H1 (cell line): ENCODE measurements at regions not wholly inside any gene's neighbourhood (a gene's known extent, or its start where the extent isn't known, plus 50 kb on each side); places are given as distances from the start of the nearest gene placed in this dataset.

Experiments
- CTCF ChIA-PET: fragments of 300-600 bp; sonication (Branson Sonifier 250); formaldehyde crosslinking; loops from one replicate; lab custom pipeline; 2021; ENCODE audit not compliant: partially characterized antibody; lab: Charles Lee
- POLR2A ChIA-PET: fragments of 300-600 bp; sonication (Branson Sonifier 250); formaldehyde crosslinking; loops from one replicate; lab custom pipeline; 2021; ENCODE audit warnings: inconsistent platforms; ENCODE audit not compliant: partially characterized antibody; lab: Charles Lee
- DNase-seq, 2 experiments: peaks; one replicate each; pipeline versions ENCODE4 v3.0.0 to v3.0.0-alpha.2; 2010 to 2022; ENCODE audit warnings: low spot score in 2 of 2, low read depth in 1 of 2, mixed read lengths in 1 of 2
- FAIRE-seq: peaks from 2 replicates; lab custom pipeline; 2011; peaks lifted over from hg19 to GRCh38; lab: Jason Lieb, UNC
- H2AFZ ChIP-seq: 2 replicates; pipeline ENCODE4 v1.8.1; 2012; ENCODE audit warnings: low read length, inconsistent platforms
- H2AK5ac ChIP-seq: 2 replicates; pipeline ENCODE4 v1.6.1; 2013; ENCODE audit warnings: low read depth, low read length
- H2BK120ac ChIP-seq: replicated peaks from 2 replicates; pipeline ENCODE3; 2013; ENCODE audit warnings: low read depth, low read length, inconsistent platforms
- H2BK12ac ChIP-seq: 2 replicates; pipeline ENCODE4 v1.6.1; 2013; ENCODE audit warnings: low read depth, low read length
- H2BK15ac ChIP-seq: 2 replicates; pipeline ENCODE4 v1.6.1; 2013; ENCODE audit warnings: low read length
- H2BK20ac ChIP-seq: 2 replicates; pipeline ENCODE4 v1.6.1; 2013; ENCODE audit warnings: low read length
- H2BK5ac ChIP-seq: 2 replicates; pipeline ENCODE4 v1.6.1; 2013; ENCODE audit warnings: low read depth, low read length
- H3K14ac ChIP-seq: 2 replicates; pipeline ENCODE4 v1.6.1; 2013; ENCODE audit warnings: inconsistent platforms; ENCODE audit not compliant: insufficient read length
- H3K18ac ChIP-seq: 2 replicates; pipeline ENCODE4 v1.6.1; 2013; ENCODE audit warnings: low read length; ENCODE audit errors: extremely low read depth
- H3K23ac ChIP-seq: 2 replicates; pipeline ENCODE4 v1.6.1; 2013; ENCODE audit warnings: inconsistent platforms; ENCODE audit not compliant: insufficient read length
- H3K23me2 ChIP-seq: 2 replicates; pipeline ENCODE4 v1.6.1; 2013; ENCODE audit warnings: low read depth, low read length
- H3K27ac ChIP-seq: 2 replicates; pipeline ENCODE4 v1.6.1; 2011; ENCODE audit warnings: low read depth, low read length, inconsistent platforms
- H3K27me3 ChIP-seq, 4 experiments: replicated peaks in 1 of 4; 1 replicate in 1 of 4; 2 replicates in 3 of 4; pipeline versions ENCODE4 v1.6.1 to v1.8.1; 2011 to 2013; ENCODE audit warnings: low read length in 3 of 4, mild to moderate bottlenecking in 3 of 4, inconsistent platforms in 2 of 4, mixed read lengths in 2 of 4, moderate library complexity in 1 of 4; ENCODE audit not compliant: control insufficient read depth in 3 of 4, insufficient read depth in 3 of 4; ENCODE audit errors: extremely low read depth in 1 of 4
- H3K36me3 ChIP-seq, 4 experiments: 2 replicates each; pipeline versions ENCODE4 v1.6.1 to v1.8.1; 2011 to 2013; ENCODE audit warnings: mild to moderate bottlenecking in 4 of 4, low read length in 3 of 4, moderate library complexity in 2 of 4, control low read depth in 1 of 4, inconsistent platforms in 1 of 4; ENCODE audit not compliant: insufficient read depth in 4 of 4, control insufficient read depth in 2 of 4
- H3K4ac ChIP-seq: replicated peaks from 2 replicates; pipeline ENCODE3; 2013; ENCODE audit warnings: low read length, low read depth, mixed read lengths, inconsistent platforms; ENCODE audit not compliant: insufficient read length
- H3K4me1 ChIP-seq, 4 experiments: replicated peaks in 1 of 4; 1 replicate in 1 of 4; 2 replicates in 3 of 4; pipeline versions ENCODE4 v1.6.1 to v1.8.1; 2011 to 2013; ENCODE audit warnings: low read length in 3 of 4, inconsistent platforms in 2 of 4, mixed read lengths in 1 of 4; ENCODE audit not compliant: insufficient read depth in 4 of 4, control insufficient read depth in 3 of 4
- H3K4me2 ChIP-seq, 2 experiments: 2 replicates each; pipeline versions ENCODE4 v1.6.1 to v1.8.1; 2011 to 2013; ENCODE audit warnings: low read depth in 2 of 2, low read length in 2 of 2, control low read depth in 1 of 2, inconsistent platforms in 1 of 2, mild to moderate bottlenecking in 1 of 2; ENCODE audit not compliant: insufficient read depth in 1 of 2
- H3K4me3 ChIP-seq, 4 experiments: fragments of 200-600, 300-600 bp in 1 of 4; sonication (generic), shearing (Covaris generic), sonication (Bioruptor Twin) in 1 of 4; 2 replicates each; pipeline versions ENCODE4 v1.5.1 to v1.8.1; 2011 to 2016; ENCODE audit warnings: low read length in 4 of 4, low read depth in 3 of 4, control low read depth in 2 of 4, inconsistent platforms in 2 of 4, mild to moderate bottlenecking in 2 of 4, mixed read lengths in 1 of 4, moderate library complexity in 1 of 4; ENCODE audit not compliant: insufficient read depth in 2 of 4; ENCODE audit errors: extremely low read depth in 1 of 4
- H3K56ac ChIP-seq: replicated peaks from 2 replicates; pipeline ENCODE3; 2013; ENCODE audit warnings: low read depth, mild to moderate bottlenecking, mixed read lengths, low read length, inconsistent platforms; ENCODE audit not compliant: insufficient read length
- H3K79me1 ChIP-seq: 2 replicates; pipeline ENCODE4 v1.6.1; 2013; ENCODE audit warnings: low read depth, low read length, control low read depth
- H3K79me2 ChIP-seq, 2 experiments: 2 replicates each; pipeline versions ENCODE4 v1.6.1 to v1.8.1; 2012 to 2013; ENCODE audit warnings: low read length in 2 of 2, mild to moderate bottlenecking in 2 of 2, inconsistent platforms in 1 of 2; ENCODE audit not compliant: insufficient read depth in 2 of 2, control insufficient read depth in 1 of 2
- H3K9ac ChIP-seq, 4 experiments: replicated peaks in 1 of 4; 1 replicate in 1 of 4; 2 replicates in 3 of 4; pipeline versions ENCODE4 v1.6.1 to v1.8.1; 2011 to 2013; ENCODE audit warnings: low read depth in 3 of 4, low read length in 3 of 4, control low read depth in 2 of 4, mild to moderate bottlenecking in 2 of 4, moderate library complexity in 2 of 4, inconsistent platforms in 1 of 4; ENCODE audit errors: extremely low read depth in 1 of 4
- H3K9me3 ChIP-seq, 2 experiments: 2 replicates each; pipeline versions ENCODE4 v1.6.1 to v1.8.1; 2012 to 2013; ENCODE audit warnings: mild to moderate bottlenecking in 2 of 2, moderate library complexity in 2 of 2, control low read depth in 1 of 2, inconsistent platforms in 1 of 2, low read depth in 1 of 2, low read length in 1 of 2, mixed read lengths in 1 of 2; ENCODE audit not compliant: insufficient read depth in 2 of 2
- H4K20me1 ChIP-seq, 2 experiments: replicated peaks in 1 of 2; 2 replicates each; pipeline versions ENCODE3 to v1.8.1; 2011 to 2013; ENCODE audit warnings: inconsistent platforms in 2 of 2, low read length in 2 of 2, mild to moderate bottlenecking in 1 of 2; ENCODE audit not compliant: insufficient read depth in 2 of 2, control insufficient read depth in 1 of 2
- H4K5ac ChIP-seq: 2 replicates; pipeline ENCODE4 v1.6.1; 2013; ENCODE audit warnings: low read length, low read depth, mixed read lengths, inconsistent platforms; ENCODE audit not compliant: insufficient read length
- H4K8ac ChIP-seq: 2 replicates; pipeline ENCODE4 v1.8.0; 2013; ENCODE audit warnings: mild to moderate bottlenecking, moderate library complexity, low read length, inconsistent platforms; ENCODE audit not compliant: insufficient read depth; ENCODE audit errors: extremely low read depth
- H4K91ac ChIP-seq: replicated peaks from 2 replicates; pipeline ENCODE3; 2013; ENCODE audit warnings: low read length, mixed read lengths, inconsistent platforms; ENCODE audit not compliant: insufficient read length
- EP300 ChIP-seq, 2 experiments: IDR thresholded peaks; 1 replicate in 1 of 2; 2 replicates in 1 of 2; pipeline ENCODE4 v1.6.1; 2011 to 2012; ENCODE audit warnings: low read depth in 2 of 2, low read length in 2 of 2, mild to moderate bottlenecking in 2 of 2, borderline replicate concordance in 1 of 2, inconsistent platforms in 1 of 2, moderate library complexity in 1 of 2
- EZH2 ChIP-seq: fragments of 200-600 bp; sonication (generic); IDR thresholded peaks from 2 replicates; pipeline ENCODE4 v1.7.1; 2012; ENCODE audit warnings: low read depth, mild to moderate bottlenecking, moderate library complexity, low read length, inconsistent platforms; ENCODE audit not compliant: severe bottlenecking
- GTF2F1 ChIP-seq: IDR thresholded peaks from 2 replicates; pipeline ENCODE4 v1.6.1; 2012; ENCODE audit warnings: low read depth, low read length, improper control_type of control experiment, borderline replicate concordance
- HDAC6 ChIP-seq: IDR thresholded peaks from one replicate; pipeline ENCODE4 v1.7.1; 2012; ENCODE audit warnings: low read depth, mild to moderate bottlenecking, inconsistent platforms, low read length, moderate library complexity
- JUND ChIP-seq: IDR thresholded peaks from 2 replicates; pipeline ENCODE4 v1.6.1; 2011; ENCODE audit warnings: mild to moderate bottlenecking, improper control_type of control experiment, low read length
- KDM4A ChIP-seq: IDR thresholded peaks from one replicate; pipeline ENCODE4 v1.7.1; 2012; ENCODE audit warnings: low read depth, mild to moderate bottlenecking, moderate library complexity, low read length, inconsistent platforms; ENCODE audit not compliant: severe bottlenecking
- WGBS, 2 experiments: shearing (Covaris generic) in 1 of 2; methylation state at CpG; one replicate each; pipeline versions ENCODE4 v1.1.6 to v1.1.7; 2013 to 2015; ENCODE audit warnings: low lambda C conversion rate in 2 of 2, mixed read lengths in 2 of 2, inconsistent platforms in 1 of 2, low coverage in 1 of 2, missing lambda C conversion rate in 1 of 2; ENCODE audit not compliant: insufficient replicate concordance in 2 of 2, insufficient coverage in 1 of 2, insufficient read length in 1 of 2; ENCODE audit errors: extremely low coverage in 1 of 2, missing lambda C conversion rate in 1 of 2; 5-methylcytosine and 5-hydroxymethylcytosine counted together

DNA sequence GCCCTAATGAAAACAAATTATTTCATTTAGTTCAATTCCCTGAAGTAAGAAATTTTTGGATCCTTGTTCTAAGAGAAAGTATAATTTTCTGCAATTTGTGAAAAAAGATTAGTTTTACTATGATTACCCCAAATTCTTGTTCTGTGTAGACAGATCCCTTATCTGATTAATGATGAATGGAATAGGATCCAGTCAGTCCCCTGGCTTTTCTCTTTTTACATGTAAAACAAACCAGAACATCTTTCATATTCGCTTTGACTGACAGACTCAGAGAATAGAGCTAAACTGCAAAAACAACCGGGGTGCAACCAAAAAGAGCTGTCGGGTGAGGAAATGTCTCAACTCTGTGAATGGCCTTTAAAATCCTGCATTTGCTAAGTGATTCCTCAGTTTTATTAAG, 93.4 kb upstream of the VEGFC start:
- no peak overlapping the region for H3K4me2 ChIP-seq
- no peak overlapping the region for H3K23ac ChIP-seq
- H3K4me1 ChIP-seq, result no peaks in the 10 kb centered on the region
- no peak overlapping the region for H2AK5ac ChIP-seq
- no peak for DNase-seq
- H4K91ac ChIP-seq, result no peak overlapping the region
- H4K8ac ChIP-seq, result no peak overlapping the region
- TF ChIP-seq KDM4A, result no peak
- TF ChIP-seq GTF2F1, result no peak
- no peak for TF ChIP-seq HDAC6
- no peak for TF ChIP-seq EZH2
- no peak for TF ChIP-seq JUND
- no peak for TF ChIP-seq EP300 (IDR thresholded peaks at IDR 0.05; ENCODE audit: borderline replicate concordance in 1 of 2, low read depth in 2 of 2, low read length in 2 of 2)
- TF ChIP-seq, all 59 proteins: peak for 0
- no peak overlapping the region for H2BK120ac ChIP-seq
- WGBS, 2 experiments, result 87% methylated on average over 3 of the region's 3 CpGs; no CpG with 5 or more reads in 1 of the 2 experiments
- no peak overlapping the region for H4K5ac ChIP-seq
- H3K27me3 ChIP-seq, result no peaks in the 10 kb centered on the region
- H3K14ac ChIP-seq, result no peak overlapping the region
- H3K79me2 ChIP-seq, result no peaks in the 10 kb centered on the region
- no peak overlapping the region for H3K18ac ChIP-seq
- H3K36me3 ChIP-seq, result no peaks in the 10 kb centered on the region
- no peak overlapping the region for H3K56ac ChIP-seq
- no peak overlapping the region for H2BK5ac ChIP-seq
- ChIA-PET POLR2A (no interaction called here), CTCF (no interaction called here)
- H2AFZ ChIP-seq, result no peak overlapping the region
- H3K27ac ChIP-seq, result no peak overlapping the region
- no peak overlapping the region for H3K9ac ChIP-seq
- FAIRE-seq, result no peak
- H2BK15ac ChIP-seq, result no peak overlapping the region
- H2BK12ac ChIP-seq, result no peak overlapping the region
- H3K4me3 ChIP-seq, result no peak overlapping the region
- H3K79me1 ChIP-seq, result no peaks in the 10 kb centered on the region
- no peaks in the 10 kb centered on the region for H3K9me3 ChIP-seq
- no peaks in the 10 kb centered on the region for H4K20me1 ChIP-seq
- no peaks in the 10 kb centered on the region for H3K23me2 ChIP-seq
- no peak overlapping the region for H3K4ac ChIP-seq
- H2BK20ac ChIP-seq, result no peak overlapping the region
